HG03025 (cell line): ENCODE measurements at regions not wholly inside any gene's neighbourhood (a gene's known extent, or its start where the extent isn't known, plus 50 kb on each side); places are given as distances from the start of the nearest gene placed in this dataset.

Source experiments
- ATAC-seq: cut with Tn5 transposase; IDR thresholded peaks from one replicate; pipeline ENCODE4 v1.9.1; 2021; ENCODE audit warnings: mild to moderate bottlenecking, moderate library complexity; ENCODE audit not compliant: unreplicated experiment, low FRiP score

DNA sequence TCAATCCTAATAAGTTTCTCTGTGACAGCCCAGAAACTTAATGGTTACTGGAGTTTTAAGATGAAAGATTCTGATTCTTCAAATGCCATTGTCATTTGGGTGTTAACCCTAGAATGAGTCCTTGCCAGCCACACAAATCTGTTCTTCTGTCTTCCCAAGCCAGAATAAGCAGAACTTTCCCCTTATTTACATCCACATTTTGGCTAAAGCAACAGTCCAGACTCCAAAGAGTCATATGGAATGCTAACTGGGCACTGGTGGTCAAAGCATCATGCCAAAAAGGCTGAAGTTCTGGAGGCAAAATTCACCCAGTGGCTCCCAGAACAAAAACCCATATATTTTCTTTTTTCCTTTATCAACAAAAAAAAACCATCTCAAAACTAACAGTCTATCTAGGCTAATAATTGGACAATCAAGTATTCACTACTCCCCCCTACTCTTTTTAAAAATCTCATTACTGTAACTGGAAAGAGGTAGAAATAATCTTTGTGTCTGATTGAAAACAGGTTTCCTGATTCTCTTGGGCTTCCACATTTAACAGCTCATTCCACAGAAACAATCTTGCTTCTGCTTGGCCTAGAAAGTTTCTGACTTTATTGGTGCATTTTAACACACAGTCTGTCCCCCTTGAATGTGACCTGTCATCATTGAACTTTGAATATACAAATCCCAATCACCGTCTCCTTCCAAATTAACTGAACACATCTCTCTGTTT lies 89.6 kb upstream of the SETBP1 start:
- ATAC-seq: no peak

DNA sequence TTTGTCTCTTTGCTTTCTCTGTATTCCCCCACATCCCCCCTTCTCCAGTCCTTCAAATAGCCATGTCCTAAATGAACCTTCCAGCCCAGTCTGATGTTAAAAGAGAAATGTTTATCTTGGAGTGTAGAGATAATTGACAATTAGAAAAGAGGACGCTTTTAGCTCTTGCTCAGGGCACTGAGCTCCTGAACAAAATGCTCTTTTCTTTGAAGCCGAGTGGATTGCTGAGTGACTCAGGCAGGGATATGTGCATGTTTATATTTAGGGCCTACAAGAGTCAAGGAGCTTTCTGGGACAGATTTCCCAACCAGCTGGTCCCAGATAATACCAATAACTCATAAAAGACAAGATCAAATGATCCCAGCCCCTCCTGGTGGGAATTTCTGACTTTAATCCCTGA lies 88.0 kb upstream of the SETBP1 start:
- no peak for ATAC-seq

DNA sequence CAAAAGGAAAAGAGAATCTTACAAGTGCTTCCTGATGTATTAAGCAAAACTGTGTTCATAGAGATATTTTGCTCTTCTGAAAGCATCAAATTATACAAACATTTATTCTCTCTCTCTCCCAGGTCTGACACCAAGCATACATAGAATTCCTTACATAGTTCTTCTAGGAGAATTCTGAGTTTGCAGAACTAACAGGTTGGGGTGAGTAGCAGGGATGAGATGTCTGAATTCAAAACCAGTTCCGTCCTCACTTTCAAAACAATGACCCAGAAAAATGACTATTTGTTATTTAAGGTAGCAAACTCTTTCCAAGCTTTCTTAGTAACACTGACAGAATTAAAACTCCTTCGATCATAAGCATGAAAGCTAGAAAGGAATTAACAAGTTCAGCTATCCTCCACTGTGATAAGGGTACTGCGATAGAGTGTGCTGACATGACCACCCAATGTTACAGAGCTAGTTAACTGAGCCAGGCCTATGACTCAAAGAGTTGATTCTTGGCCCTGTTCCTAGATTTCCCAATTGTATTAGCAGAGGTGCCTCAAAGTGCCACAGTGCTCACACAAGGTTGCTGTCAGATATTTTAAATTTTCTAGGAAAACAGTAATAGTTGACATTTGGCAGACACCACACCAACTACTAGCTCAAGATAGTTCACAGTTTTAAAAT lies 85.8 kb upstream of the SETBP1 start:
- ATAC-seq: no peak

DNA sequence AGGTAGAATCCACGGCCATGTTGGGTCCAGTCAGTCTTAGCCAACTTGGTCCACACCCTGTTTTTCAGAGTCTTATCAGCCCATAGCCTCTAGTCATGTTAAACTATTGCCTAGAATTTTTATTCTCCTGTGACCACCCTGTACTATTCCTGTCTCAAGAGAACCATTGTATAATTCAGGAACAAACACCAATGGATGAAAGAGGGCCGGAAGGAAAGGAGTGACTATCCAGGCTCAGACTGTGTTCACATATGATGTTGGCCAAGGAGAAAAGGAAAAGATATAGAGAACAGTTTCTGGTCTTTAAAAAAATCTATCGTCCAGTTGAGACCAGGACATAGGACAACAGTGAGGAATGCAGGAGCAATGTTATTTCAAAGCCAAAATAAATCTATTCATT lies 82.9 kb upstream of the SETBP1 start:
- no peak for ATAC-seq

DNA sequence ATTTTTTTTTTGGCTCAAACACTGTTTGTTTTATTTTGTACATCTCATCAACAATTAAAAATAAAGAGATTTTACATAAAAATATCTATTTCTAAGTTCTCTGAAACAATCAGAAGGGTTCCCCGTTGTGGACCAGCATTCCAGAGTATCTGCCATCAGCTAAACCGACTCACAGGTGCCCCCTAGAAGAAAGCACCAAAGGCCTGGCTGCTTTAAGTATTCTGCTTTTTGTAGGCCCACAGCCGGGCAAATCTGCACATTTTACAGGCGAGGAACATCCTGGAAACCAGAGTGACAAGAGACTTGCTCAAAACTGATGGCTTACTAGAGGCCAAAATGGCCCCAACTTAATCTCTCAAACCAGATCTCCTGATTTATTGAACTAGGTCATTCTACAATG lies 82.2 kb upstream of the SETBP1 start:
- no peak for ATAC-seq

DNA sequence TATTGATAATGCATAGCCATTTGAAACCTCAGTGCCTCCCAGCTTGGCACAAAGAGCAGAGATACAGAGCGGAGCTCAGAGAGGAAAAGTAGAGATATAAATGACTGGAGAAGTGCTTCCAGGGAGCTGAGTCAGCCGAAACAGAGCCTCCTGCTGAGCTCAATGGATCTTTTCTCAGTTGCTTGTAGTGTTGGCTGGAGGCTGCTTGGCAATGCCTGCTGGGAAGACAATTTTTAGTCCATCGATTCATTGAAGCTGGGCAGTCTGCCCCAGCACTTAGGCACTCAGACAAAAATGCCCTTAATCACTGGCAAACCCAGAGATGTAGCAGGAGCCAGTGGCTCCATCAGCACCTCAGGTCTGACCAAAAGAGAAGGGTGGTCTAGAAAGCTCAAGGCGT lies 81.3 kb upstream of the SETBP1 start:
- ATAC-seq: no peak

DNA sequence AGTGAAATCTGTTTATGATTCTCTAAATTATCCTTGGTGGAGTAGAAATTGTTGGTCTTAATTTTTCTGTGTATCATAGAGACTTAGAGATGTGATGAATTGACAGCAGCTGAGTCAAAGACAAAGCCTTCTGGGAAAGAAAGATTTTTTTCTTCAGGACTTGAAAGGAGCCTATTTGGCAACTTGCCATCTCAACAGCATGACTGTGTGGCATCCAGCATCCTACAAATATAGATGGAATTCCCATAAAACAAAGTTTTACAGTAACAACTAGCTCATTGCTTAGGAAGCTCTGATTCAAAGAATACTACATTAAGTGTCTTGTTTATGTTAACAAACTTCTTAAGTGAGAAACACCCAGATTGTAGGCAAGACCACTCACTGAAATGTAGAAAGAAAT lies 79.2 kb upstream of the SETBP1 start:
- ATAC-seq: no peak

DNA sequence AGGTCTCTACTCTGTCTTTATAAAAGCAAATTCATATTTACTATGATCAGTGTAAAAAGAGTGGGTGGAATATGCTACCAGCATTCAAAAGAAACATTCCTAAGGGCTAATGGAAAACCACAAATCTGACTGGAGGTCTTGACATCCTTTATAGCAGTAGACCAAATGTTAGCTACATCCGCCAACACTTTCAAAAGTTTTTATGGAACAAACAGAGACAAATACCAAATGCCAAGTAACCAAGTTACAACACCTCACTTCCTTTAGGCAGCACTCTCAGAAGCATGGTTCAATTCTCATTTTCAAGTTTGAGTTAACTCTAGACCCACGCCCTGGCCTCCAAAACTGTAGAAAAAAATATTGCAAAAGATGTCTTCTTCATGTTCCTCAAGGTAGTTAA lies 78.3 kb upstream of the SETBP1 start:
- no peak for ATAC-seq

DNA sequence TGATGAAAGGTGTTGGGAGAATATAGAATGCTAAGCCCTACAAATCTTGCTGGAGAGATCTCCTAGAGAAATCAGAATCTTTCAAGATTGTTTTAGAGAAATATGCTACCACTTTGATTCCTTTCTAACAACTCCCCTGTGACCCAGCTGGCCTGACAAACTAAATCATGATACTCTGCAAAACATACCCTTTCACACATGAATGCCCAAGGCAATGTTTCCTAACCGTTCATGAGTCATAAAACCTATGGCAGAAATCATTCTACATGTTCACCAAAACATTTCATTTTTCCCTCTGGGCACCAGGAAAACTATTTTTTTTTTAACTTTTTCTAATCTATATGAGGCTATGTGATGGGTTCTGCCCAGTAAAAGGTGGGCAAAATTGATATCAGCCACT lies 77.8 kb upstream of the SETBP1 start:
- ATAC-seq: no peak

DNA sequence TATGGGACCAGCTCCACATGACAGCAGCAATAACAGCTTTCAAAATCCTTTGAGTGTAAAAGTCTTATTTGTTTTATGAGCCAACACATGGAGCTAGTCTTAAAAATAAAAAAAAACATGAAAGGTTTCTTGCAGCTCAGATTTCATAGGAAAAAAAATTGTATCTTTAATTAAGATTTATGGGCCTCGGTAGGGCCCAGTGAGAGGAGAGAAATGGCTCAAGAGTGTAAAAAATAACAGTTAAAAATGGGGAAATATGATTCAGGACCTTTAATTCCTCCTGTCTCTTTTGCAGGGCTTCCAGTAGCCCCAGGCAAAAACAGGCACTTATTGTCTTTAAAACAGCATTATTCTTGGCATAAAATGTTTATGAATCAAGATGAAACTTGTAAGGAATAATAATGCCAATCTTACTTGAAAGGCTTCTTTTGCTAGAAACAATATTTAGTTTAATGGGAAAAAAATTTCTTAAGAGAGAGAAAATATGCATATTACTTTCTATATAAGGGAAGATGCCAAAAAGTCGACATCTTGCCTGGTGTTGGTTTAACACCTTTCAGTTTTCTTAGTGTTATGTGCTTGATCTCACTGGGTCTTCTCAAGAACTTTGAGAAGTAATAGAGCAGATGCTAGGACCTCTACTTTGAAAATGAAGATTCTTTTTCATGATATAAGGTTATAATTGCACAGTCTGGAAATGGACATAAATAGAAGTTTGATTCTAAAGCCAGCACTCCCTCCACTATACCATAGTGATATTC lies 71.3 kb upstream of the SETBP1 start:
- ATAC-seq: no peak

DNA sequence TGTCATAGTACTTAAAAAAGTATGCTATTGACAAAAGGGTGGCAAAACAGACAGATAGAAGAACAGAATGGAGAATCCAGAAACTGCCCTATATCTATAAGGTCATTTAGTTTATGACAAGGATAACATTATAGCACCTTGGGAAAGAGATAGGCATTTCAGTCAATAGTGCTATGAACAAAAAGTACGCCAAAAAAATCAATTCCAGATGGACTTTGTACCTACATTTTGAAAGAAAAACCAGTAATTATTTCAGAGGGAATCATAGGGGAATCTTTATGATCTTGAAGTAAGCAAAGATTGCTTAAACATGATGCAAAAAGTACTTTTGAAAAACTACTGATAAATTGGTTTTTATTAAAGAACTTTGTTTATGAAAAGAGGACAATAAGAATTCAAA lies 59.9 kb upstream of the SETBP1 start:
- no peak for ATAC-seq

DNA sequence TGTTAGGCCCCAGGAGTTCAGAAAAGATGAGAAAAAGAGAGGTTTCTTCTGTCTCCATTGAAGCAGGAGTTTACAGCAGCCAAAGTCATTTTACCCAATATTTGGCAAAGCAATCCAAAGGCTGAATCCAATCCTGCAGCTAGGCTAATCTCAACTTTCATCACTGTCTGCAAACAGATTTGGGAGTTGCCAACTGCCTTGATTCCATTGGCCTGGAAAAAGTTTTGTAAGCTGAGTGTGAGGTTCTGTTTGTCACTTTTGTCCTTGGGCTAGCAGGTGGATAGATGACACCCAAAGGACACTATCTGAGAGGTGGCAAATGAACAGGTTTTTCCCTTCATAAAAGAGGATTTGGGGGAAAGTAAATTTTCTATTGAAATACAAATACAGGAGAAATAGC lies 56.6 kb upstream of the SETBP1 start:
- no peak for ATAC-seq

DNA sequence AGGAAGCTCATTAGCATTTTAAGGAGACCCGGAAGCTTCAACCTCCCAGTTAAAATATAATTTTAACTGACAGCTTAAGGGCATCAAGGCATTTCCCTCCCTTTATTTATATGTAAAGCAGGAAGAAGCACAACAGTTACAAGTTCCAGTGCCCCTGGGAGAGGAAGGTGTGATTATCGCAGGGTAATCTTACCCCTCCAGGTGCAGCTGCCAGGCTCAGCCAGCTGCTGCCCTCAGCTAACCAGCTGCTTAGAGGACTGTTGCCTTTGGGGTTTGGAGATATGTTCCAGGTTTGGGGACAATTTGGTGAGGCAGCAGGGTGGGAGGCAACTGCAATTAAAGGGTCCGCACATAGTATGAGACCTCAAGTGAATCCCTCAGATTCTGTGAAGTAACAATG lies 55.3 kb upstream of the SETBP1 start:
- ATAC-seq: no peak

DNA sequence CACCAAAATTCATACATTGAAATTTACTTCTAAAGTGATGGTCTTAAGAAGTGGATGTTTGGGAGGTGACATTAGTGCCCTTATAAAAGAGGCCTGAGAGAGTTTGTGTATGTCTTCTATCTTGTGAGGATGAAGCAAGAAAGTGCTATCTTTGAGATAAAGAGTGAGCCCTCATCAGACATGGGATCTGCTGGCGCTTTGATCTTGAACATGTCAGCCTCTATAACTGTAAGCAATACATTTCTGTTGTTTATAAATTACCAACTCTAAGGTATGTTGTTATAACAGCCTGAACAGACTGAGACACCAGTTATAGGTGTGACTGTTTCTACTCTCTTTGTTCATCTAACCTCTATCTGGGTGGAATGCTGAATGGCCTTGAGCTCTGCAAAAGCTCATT lies 54.5 kb upstream of the SETBP1 start:
- ATAC-seq: no peak

DNA sequence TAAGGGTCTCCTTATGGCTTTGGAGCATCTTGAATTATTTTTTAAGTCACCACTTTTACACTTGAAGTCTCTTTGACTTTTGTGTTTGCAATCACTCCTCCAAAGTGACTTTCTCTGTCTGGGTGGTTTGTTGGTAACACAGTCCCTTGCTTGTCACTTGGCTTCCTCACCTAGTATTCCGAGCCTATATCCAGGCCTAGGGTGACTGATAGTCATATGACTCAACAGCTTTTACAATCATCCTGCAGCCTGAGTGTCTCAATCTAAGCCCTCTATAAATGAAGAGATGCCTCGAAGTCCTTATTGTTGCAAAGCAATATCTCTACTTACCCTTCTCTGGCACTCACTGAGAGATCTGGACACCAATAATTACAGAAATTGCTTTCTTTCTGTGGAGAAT lies 53.9 kb upstream of the SETBP1 start:
- no peak for ATAC-seq

DNA sequence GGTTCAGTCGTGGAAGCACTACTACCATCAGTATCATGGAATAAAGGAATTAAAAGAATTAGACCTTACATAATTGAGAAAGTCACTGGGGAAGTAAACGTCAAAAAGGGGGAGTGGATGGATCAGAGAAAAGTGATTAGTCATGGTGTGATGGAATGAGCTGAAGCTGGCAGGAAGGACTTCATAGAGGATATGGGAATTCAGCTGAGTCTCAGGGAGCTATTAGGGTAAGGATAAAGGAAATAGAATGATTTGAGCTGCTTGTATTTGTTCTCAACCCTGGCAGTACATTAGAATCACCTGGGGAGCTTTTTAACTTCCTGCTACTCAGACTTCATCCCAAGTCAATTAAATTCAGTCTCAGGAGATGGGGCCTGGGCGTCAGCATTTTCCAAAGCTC lies 53.4 kb upstream of the SETBP1 start:
- ATAC-seq: no peak

DNA sequence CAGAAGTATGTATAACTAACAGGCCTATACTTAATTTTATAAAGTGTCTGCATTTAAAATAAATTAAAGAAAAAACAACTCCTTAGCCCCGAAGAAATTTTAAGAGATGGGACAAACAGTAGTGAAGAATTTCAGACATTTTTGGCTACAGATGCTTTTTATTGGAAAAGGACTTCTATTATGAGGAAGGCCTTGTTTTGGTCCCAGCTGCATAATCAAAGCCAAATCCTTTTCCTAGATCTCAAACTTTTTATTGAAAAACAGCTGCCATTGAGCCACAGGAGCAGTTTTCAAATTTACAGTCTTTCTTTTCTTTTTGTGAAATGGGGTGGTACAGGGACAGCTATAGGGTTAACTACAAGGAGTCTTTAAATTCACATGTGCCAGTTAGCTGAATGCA lies 51.3 kb upstream of the SETBP1 start:
- ATAC-seq: no peak

DNA sequence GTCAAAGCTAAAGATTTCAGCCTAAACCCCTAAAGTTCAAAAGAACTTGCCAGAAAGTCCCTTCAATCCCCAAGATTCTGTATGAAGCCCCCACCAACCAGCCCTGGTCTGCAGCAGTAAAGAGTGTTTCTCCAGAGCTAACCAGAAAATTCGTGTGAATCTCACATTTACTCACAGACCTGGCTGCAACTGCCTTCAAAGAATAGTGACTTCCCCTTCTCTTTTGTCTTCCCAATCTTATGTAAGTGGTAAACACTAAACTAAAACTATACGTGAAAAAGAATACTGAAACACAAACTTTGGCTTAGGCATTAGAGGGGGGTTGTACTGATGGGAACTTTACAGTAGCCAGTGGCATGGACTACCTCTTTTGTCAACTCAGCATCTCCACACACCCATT lies 50.6 kb upstream of the SETBP1 start:
- no peak for ATAC-seq
